ENCODE measurements at regions not wholly inside any gene's neighbourhood (a gene's known extent, or its start where the extent isn't known, plus 50 kb on each side); places are given as distances from the start of the nearest gene placed in this dataset.

DNA sequence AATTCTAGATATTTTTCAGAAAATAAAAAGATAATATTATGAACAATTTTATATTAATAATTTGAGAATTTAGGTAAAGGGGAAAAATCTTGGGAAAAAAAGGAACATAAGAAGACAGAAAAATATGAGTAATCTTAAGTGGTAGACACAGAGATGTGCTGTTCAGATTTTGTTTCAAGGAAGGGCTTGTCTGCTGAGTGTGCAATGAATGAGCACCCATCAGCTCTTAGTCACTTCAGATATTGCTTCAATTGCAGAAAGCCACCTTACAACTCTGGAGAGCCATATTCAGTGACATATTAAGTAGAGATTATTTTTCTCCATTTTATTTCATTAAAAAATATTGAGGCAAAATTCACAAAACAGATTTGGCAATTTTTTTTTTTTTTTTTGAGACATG is 282.0 kb upstream of the CHST9 start:
- ATAC-seq, result no peak
- intact Hi-C loops (cut with DNase I, micrococcal nuclease), result no loop called here

DNA sequence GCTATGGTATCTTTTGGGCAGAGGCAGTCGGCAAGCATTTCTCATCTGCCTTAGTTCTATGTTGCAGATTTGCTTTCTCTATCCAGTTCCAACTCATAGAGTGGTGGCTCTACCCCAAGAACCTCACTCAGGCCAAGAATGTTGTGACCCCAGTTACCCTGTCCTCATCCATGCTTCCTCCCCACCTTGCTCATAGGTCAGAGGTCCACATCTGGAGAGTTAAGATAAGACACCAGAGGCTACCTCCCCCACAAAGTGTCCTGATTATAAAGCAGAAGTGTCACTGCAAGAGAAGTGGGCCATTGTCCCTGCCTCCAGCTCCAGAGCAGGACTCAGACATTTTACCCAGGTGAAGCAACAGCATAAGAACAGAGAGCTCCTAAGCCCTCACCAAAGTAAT is 276.8 kb upstream of the CHST9 start:
- intact Hi-C loops (cut with DNase I, micrococcal nuclease), result no loop called here
- ATAC-seq (no peak), DNase-seq (no peak)

More for the DNA sequence above, 282.0 kb upstream of the CHST9 start:
- DNase-seq, result no peak

DNA sequence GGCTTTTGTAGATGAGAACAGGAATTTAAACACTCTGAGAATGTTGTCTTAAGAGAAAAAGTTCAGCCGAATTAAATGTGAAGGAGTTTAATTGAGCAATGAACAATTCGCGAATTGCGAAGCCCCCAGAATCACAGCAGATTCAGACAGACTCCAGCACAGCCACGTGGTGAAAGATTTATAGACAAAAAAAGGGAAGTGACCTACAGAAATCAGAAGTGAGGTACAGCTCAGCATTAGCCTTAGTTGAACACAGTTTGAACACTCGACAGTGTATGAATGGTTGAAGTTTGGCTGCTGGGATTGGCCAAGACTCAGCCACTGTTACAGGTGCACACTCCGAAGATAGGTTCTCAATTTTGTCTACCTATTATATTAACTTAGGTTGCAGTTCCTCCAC is 264.0 kb upstream of the CHST9 start:
- ATAC-seq, result no peak
- intact Hi-C loops (cut with DNase I, micrococcal nuclease), result no loop called here
- no peak for DNase-seq

DNA sequence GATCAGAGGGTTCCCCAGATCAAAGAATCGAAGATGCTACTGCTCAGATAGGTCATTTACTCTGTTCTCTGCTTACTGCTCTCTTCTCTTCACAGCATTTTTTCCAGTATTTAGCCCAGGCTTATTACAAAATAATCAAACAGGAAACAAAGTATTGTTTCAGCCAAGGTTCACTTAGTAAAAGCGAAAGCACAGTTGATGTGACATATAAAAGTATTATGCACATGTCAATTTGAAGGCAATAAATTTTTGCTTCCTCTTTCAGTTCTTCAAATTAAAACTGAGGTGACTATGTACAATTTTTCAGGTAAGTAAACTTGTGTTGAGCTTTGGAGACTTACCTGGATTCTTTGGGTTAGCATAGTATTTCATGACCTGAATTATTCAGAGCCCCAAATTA is 262.8 kb upstream of the CHST9 start:
- intact Hi-C loops (cut with DNase I, micrococcal nuclease), result no loop called here
- ATAC-seq, result peak; percentile 51

DNA sequence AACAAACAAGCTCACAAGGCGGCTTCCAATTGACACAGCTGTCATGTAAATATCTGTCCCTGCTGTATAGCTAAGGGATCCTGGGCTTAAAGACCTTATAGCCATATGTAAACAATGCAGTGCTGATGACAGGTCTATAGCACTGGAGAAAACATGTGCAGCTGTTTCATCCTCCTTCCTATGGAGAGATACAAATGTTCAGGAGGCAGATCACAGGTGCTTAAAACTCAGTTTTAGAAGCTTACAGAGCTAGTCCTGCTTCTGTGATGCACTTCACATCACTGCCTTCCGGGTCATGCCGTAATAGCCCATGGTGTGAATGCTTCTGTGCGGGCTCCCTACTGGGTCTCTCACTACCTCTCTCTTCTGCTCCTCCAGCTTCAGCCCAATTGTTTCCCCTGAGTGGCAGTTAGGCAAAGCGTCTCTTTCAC is 262.4 kb upstream of the CHST9 start:
- DNase-seq (no peak), ATAC-seq (no peak)
- intact Hi-C loops (cut with DNase I, micrococcal nuclease), result no loop called here

More for the DNA sequence above, 262.8 kb upstream of the CHST9 start:
- no peak for DNase-seq

DNA sequence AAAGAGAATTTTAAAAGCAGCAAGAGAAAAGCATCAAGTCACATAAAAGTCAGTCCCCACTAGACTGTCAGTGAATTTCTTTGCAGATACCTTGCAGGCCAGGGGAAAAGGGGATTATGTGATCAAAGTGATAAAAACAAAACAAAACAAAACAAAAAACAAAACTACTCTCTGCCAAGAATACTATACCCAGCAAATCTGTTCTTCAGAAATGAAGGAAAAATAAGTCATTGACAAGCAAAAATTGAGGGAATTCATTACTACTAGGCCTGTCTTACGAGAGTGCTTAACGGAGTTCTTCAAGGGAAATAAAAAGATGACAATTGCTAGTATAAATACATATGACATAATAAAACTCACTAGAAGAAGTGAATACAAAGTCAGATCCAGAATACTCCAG is 245.5 kb upstream of the CHST9 start:
- intact Hi-C loops (cut with DNase I, micrococcal nuclease), result no loop called here
- DNase-seq (no peak), ATAC-seq (no peak)

DNA sequence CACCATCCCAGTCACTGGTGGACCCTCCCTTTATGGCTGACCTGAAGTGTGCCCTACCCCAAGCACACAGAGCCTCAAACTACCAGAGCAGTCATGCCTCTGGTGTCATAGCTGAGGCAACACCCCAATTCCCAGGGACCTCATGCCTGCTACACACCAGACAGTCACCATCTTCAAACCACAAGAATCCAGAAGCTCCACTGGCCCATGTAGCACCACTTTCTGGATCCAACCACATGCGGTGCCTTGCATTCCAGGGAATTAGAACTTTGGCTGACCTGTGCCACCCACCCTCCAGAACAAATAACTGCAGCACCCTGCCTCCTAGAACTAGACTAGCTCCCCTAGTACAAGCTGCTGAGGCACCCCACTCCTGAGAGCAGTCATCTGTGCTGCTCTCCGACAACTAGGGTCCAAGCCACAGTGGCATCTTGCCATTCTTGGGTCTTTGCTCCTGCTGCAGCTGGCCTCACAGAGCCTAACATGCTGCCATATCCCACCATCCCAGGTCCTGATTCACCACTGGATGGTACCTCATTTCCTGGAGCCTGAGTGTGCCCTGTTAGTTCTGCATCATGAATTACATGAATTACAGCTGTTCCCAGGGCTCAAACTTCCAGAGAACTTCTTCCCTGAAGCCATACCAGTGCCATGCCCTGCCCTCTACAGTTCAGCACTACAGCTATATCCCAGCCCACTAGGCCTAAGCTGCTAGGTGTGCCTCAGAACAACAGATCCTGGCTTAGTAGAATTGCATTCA is 243.8 kb upstream of the CHST9 start:
- no peak for ATAC-seq
- intact Hi-C loops (cut with DNase I, micrococcal nuclease), result no loop called here
- DNase-seq, result no peak

DNA sequence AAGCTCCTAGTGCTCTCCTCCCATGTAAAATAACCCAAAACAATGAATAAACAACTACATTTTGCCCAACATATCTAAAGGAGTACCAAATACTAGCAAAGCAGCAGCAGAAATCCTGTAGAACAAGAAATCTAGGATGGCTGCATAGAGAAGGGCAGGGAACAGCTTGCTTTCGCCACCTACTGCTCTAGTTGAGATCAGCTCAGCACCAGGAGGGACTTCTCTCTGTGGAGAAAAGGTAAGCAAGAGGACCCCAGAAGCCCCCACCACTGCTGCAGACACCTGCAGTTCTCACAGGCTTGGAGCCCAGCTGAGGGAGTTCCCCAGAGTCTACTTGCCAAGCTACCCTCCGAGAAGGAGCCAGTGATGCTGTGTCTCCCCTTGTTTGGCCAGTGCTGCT is 243.0 kb upstream of the CHST9 start:
- DNase-seq, result no peak
- intact Hi-C loops (cut with DNase I, micrococcal nuclease), result no loop called here
- no peak for ATAC-seq

DNA sequence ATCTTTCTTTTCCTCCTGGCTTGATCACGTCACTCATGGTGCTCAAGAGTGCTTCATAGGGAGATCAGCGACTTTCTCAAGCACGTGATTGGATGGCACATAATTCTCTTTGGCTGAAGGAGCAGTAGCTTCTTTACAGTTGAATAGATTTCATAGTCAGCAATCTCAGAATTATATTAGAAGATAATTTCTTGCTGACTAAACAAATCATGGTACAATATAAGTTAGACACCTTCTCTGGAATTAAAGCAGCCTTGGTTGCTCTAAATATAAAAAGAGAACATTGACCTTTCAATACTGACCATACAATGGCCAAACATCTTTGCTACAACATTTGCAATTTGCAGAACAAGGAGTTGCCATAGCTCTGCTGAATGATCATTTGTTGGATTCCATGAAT is 238.5 kb upstream of the CHST9 start:
- intact Hi-C loops (cut with DNase I, micrococcal nuclease), result no loop called here

DNA sequence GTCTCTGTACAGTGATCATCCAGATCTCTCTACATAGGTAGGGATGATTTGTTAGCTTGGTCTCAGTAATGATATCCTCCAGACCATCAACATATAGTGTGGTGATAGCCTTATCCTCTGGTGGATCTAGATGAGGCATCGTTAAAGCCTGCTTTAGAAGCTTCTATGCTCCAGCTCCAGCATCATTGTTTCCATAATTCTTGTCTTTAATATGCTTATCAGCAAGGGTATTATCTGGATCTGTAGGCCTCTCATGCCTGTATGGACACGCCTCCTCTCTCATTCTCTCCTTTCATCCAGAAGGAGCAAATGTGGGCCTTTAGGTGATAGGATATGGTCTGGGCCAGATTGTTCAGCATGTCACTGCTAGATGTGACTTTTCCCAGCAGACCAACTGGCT is 234.5 kb upstream of the CHST9 start:
- ATAC-seq, result no peak
- intact Hi-C loops (cut with DNase I, micrococcal nuclease), result no loop called here
- DNase-seq, result no peak

More for the DNA sequence above, 238.5 kb upstream of the CHST9 start:
- ATAC-seq, result no peak
- no peak for DNase-seq

DNA sequence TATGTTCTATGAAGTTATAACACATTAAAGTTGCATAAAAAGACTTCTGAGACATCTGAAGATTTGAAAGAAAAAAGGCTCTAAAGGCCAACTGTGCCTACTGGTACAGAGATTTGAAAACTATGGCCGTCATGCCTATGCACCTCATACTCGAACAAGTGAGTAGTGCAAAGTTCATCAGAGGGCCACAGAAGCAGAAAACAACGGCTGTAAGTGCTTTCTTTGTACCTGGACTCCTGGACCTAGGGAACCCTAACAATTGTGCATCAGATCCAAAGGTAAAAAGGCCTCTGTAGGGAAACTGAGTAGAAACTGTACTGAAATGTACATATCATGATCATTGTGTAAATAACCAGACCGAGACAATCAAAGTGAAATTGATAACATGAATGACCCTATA is 230.4 kb upstream of the CHST9 start:
- intact Hi-C loops (cut with DNase I, micrococcal nuclease), result no loop called here
- ATAC-seq, result no peak
- no peak for DNase-seq

DNA sequence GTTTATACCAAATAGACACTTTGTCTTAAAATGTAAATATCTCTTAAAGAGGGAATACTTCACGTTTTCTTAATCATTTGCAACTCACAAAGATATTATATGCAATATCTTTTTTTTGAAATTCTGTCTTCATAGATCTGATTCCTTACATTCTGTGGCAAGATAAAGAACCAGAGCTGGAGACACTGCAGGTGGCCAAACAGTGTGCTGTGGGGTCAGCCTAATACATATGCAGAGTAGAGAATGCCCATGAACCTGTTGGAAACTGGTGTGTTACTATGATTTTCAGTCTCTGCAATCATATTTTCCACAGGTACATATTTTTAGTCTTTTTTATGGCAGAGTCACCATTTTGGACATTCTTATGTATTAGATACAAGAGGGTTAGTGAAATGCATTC is 229.6 kb upstream of the CHST9 start:
- no peak for DNase-seq
- ATAC-seq, result no peak
- intact Hi-C loops (cut with DNase I, micrococcal nuclease), result no loop called here

DNA sequence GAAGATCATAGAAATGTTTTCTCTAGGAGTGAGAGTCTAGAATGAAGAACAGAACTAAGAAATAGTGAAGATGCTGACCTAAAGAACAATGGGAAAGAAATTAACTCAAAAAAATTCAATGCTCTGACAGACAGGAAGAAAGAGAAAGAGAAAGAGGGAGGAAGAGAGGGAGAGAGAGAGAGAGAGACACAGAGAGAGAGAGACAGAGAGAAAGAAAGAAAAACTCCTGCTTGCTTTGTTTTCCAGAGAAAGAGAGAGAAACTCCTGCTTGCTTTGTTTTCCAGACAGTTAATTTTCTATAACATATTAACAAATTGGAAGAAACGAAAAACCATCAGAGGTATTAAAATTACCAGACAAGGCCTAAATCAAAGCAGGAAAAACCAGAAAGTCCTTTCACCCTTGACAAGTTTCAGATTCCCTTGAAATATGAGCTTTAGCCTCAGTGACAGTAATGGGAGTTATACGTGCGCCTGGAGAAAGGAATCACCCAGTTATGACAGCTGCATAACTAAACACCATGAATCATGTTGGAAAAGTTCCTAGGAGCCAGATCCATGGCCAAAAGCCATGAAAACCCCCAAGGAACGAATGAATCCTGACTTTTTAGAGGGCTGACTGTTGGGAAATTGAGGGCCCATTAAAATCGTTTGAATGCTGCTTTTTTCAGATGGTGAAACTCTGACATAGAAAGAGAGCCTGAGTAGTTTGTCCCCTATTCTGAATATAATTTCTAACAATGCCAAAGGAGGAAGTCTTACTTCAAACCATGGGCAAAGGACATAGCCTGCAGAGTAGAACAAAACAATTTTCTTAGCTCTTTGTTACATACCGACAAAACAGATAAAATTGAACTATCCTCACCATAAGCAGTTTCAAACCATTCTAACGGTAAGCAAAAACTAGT is 228.6 kb upstream of the CHST9 start:
- DNase-seq (no peak), ATAC-seq (no peak)
- intact Hi-C loops (cut with DNase I, micrococcal nuclease), result no loop called here

DNA sequence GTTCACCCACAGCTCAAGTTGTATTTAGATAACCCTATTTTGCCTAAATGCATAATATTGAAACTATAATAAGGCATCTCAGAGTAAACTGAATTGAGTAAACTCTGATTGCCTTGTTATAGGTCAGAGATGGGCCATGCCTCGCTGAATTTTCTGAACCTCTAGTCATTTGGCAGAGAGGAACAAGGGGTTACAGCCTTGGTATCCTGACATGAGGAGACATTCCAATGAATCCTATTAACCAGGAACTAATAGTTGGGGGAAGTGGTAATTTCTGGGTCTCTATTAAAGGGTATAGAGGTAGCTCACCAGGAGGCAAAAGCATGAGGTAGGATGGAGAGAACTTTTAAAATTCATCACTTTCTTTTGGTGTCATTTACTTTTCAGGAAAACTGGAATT is 227.4 kb upstream of the CHST9 start:
- ATAC-seq (no peak), DNase-seq (no peak)
- intact Hi-C loops (cut with DNase I, micrococcal nuclease), result no loop called here

DNA sequence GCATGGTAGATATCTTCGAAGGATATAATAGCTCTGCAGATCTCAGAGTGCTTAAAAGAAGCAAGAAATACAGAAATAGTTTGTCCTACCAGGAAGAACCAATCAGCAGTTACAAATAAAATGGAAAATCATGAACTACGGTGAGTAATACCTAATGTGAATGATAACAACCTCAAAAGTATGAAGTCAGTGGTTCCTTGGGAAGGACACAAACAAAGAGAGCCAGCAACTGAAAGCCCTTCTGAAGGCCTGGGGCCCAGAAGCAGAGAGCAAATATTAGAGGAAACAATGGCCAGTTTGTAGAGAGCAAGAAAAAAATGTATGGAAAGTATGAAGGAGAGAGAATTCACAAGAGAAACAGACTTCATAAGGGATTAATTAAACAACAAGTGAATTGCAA is 226.8 kb upstream of the CHST9 start:
- intact Hi-C loops (cut with DNase I, micrococcal nuclease), result no loop called here
- DNase-seq (no peak), ATAC-seq (no peak)

DNA sequence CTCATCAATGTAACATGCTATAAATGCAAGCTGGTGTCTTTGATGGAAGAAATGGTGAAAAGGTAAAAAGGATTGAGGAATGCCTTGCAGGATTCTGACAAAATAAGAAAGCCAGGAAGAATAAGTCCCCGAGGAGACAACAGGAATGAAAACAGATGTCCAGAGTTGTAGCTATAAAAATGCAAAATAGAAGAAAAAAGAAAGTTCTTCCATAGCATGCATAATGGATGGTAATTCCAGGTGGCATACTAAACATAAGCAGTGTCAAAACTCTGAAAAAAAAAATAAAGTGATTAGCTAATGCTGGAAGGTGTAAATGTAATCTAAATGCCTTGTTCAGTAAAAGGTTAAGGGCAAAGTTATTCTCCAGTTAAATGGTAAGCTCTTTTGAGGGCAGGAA is 225.9 kb upstream of the CHST9 start:
- DNase-seq (no peak), ATAC-seq (no peak)
- intact Hi-C loops (cut with DNase I, micrococcal nuclease), result no loop called here

DNA sequence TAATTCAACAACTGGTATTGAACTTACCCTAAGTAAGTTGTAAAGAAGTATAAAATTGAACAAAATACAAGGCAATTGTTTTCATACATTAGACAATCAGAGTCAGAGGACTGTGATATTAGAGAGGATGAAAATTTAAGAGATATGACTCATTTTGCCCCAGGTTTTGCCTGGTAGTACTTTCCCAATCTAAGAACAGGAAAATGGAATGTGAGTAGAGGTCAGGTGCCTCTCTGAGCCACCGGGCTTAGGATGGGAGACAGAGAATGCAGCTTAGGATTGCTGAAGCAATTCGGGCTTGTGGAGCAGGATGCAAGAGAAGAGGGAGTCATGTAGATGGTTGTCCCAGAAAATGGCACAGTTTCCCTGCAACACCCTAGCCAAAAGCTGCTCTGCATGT is 219.7 kb upstream of the CHST9 start:
- intact Hi-C loops (cut with DNase I, micrococcal nuclease), result no loop called here
- ATAC-seq (no peak), DNase-seq (no peak)

DNA sequence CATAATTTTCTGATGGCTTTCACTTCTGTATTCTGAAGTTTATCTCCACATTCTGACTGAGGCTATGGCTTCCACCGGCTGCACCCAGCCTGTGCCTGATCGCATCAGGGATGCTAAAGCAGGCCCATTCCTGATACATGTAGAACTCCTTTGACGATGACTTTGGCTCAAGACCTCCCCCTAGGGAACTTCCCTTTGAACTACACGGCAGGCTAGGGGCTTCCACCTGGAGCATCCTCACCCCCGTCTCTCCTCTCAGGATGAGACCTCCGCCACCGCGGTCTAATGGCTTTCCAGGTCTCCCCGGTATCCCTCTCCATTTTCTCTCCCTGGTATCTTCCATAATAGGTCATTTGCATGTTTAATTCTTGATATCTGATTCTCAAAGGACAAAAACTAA is 214.9 kb upstream of the CHST9 start:
- intact Hi-C loops (cut with DNase I, micrococcal nuclease), result no loop called here
- ATAC-seq (no peak), DNase-seq (no peak)

DNA sequence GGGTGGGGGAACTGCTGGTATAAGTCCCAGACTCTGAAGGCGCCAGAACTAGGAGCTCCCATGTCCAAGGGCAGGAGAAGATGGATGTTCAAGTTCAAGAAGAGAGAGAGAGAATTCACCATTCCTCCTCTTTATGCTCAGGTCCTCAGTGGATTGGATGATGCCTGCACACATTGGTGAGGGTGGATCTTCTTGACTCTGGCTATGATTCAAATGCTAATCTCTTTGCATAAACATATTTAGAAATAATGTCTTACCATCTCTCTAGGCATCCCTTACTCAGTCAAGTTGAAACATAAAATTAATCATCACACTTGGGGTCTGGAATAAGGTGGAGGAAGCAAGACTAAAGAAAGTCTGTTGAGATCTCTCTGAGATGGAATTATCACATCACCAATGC is 210.6 kb upstream of the CHST9 start:
- no peak for ATAC-seq
- intact Hi-C loops (cut with DNase I, micrococcal nuclease), result no loop called here
- no peak for DNase-seq

DNA sequence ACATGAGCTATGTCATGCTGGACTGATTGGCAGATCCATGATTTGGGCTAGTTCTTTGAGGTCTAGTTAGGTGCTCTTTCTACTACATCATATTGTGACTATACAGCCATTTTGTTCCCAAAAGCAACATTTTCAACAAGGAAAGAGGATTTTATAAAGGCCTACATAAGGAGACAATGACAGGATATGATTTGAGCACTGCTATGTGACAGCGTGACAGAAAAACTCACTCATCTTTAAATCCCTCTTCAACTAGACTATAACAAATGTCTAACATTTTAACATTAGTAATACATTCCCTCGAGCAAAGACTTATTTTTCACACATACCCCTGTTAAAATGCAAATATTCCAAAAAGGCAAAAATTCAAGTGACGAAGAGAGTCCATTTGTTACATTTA is 209.6 kb upstream of the CHST9 start:
- no peak for DNase-seq
- intact Hi-C loops (cut with DNase I, micrococcal nuclease), result no loop called here
- no peak for ATAC-seq

Measured in left colon (tissue), 2 donors.